Smooth muscle cell (in vitro differentiated cells): ENCODE measurements at regions not wholly inside any gene's neighbourhood (a gene's known extent, or its start where the extent isn't known, plus 50 kb on each side); places are given as distances from the start of the nearest gene placed in this dataset.

Experiments
- DNase-seq: peaks from one replicate; lab custom pipeline; 2025; ENCODE audit not compliant: unreplicated experiment; lab: John Stamatoyannopoulos, UW
- H2AFZ ChIP-seq: fragments of 200-600 bp; sonication (generic); 2 replicates; pipeline ENCODE4 v1.6.0; 2016; ENCODE audit warnings: antibody characterized with exemption, low read depth, mild to moderate bottlenecking
- H3F3A ChIP-seq: fragments of 200-600 bp; sonication (generic); 2 replicates; pipeline ENCODE4 v1.6.0; 2017; ENCODE audit warnings: antibody characterized with exemption, low read depth
- H3K27ac ChIP-seq: fragments of 200-600 bp; sonication (generic); 2 replicates; pipeline ENCODE4 v1.5.1; 2016; ENCODE audit warnings: low read depth, mild to moderate bottlenecking
- H3K27me3 ChIP-seq: fragments of 200-600 bp; sonication (generic); 2 replicates; pipeline ENCODE4 v1.6.1; 2016; ENCODE audit warnings: low read depth, mild to moderate bottlenecking
- H3K36me3 ChIP-seq: fragments of 200-600 bp; sonication (generic); 2 replicates; pipeline ENCODE4 v1.5.1; 2016; ENCODE audit warnings: low read depth
- H3K4me1 ChIP-seq: fragments of 200-600 bp; sonication (generic); 2 replicates; pipeline ENCODE4 v1.5.1; 2016; ENCODE audit warnings: low read depth
- H3K4me2 ChIP-seq: fragments of 200-600 bp; sonication (generic); 2 replicates; pipeline ENCODE4 v1.6.0; 2016; ENCODE audit warnings: mild to moderate bottlenecking
- H3K4me3 ChIP-seq: fragments of 200-600 bp; sonication (generic); 2 replicates; pipeline ENCODE4 v1.5.1; 2016; ENCODE audit warnings: mild to moderate bottlenecking
- H3K79me2 ChIP-seq: fragments of 200-600 bp; sonication (generic); 2 replicates; pipeline ENCODE4 v1.6.0; 2016; ENCODE audit warnings: low read depth, mild to moderate bottlenecking
- H3K9ac ChIP-seq: fragments of 200-600 bp; sonication (generic); 2 replicates; pipeline ENCODE4 v1.6.0; 2016; ENCODE audit warnings: low read depth
- H3K9me3 ChIP-seq: fragments of 200-600 bp; sonication (generic); replicated peaks from 2 replicates; pipeline ENCODE4 v1.5.1; 2016; ENCODE audit warnings: low read depth
- H4K20me1 ChIP-seq: fragments of 200-600 bp; sonication (generic); 2 replicates; pipeline ENCODE4 v1.6.0; 2016; ENCODE audit warnings: low read depth
- CTCF ChIP-seq: fragments of 200-600 bp; sonication (generic); IDR thresholded peaks from 2 replicates; pipeline ENCODE4 v1.5.1; 2017; ENCODE audit warnings: borderline replicate concordance, mild to moderate bottlenecking, antibody characterized with exemption; ENCODE audit not compliant: insufficient read depth, poor library complexity, severe bottlenecking
- WGBS: methylation state at CpG from one replicate; pipeline ENCODE4 v1.1.7; 2016; ENCODE audit warnings: low lambda C conversion rate; 5-methylcytosine and 5-hydroxymethylcytosine counted together

- 77% methylated on average over 3 of the region's 3 CpGs for WGBS
- H3K79me2 ChIP-seq, result no peaks in the 10 kb centered on the region
- no peaks in the 10 kb centered on the region for H3K27me3 ChIP-seq
- no peak for TF ChIP-seq CTCF
- no peaks in the 10 kb centered on the region for H3K36me3 ChIP-seq
- DNase-seq, result no peak
- H3K4me2 ChIP-seq, result no peak overlapping the region
- no peaks in the 10 kb centered on the region for H3K4me1 ChIP-seq
- no peaks in the 10 kb centered on the region for H3F3A ChIP-seq
- no peak overlapping the region for H2AFZ ChIP-seq
- H3K9ac ChIP-seq, result no peak overlapping the region
- H4K20me1 ChIP-seq, result no peaks in the 10 kb centered on the region
- peak overlapping the region; percentile 57 for H3K27ac ChIP-seq
- no peak overlapping the region for H3K4me3 ChIP-seq
- no peaks in the 10 kb centered on the region for H3K9me3 ChIP-seq
Measured at GRCh38 chr1:192438737-192439136, 121.9 kb downstream of the RGS21 start.

DNA sequence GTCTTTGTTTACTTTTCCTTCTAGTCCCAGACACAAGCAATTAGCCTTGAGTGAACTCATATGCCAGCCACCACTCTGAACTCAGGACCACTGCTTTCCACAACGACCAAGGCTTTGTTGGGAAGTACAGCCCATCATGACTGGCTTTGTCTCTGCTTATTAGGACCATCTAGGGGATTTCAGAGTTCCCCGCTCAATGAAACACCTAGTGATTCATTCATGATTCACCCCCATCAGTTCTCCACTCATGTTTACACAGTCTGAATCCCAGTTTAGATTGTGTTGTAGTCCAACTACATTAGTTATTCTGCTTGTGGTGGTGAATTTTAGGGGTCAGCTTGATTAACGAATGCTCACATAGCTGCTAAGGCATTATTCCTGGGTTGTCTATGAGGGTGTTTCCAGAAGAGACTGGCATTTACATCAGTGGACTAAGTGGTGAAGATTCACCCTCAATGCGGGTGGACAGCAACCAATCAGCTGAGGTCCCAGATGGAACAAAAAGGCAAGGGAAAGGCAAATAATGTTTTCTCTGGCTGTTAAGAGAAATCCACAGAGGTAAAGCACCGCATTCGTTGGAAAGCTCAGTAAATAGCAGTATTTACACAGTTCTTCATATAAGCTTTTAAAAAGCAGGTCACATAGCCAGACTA lies 122.7 kb downstream of the RGS21 start:
- Histone ChIP-seq H3K27ac (peak overlapping the region; percentile 57), H3K36me3 (no peaks in the 10 kb centered on the region), H4K20me1 (no peaks in the 10 kb centered on the region), H3K4me3 (no peak overlapping the region), H3F3A (no peaks in the 10 kb centered on the region), H3K9me3 (no peaks in the 10 kb centered on the region), H3K4me1 (no peaks in the 10 kb centered on the region), H3K27me3 (no peaks in the 10 kb centered on the region), H3K4me2 (no peak overlapping the region), H2AFZ (no peak overlapping the region), H3K79me2 (no peaks in the 10 kb centered on the region), H3K9ac (no peak overlapping the region)
- 56% methylated on average over 6 of the region's 6 CpGs for WGBS
- no peak for DNase-seq
- no peak for TF ChIP-seq CTCF

DNA sequence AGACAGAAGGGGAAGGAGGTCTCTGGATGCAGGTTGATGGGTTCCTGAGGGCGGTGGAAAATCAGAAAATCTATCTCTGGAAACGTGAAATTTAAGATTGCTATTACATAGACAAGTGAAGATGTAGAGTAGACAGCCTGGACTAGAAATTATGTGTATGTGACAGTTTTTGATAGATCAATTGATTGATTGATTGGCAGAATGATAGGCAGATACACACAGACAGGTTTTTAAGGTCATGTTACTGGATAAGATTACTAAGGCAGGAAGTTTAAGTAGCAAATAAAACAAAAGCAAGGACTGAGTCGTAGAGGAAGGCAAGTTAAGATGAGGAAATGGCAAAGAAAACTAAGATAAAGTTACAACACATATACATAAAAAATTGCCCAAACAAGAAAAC lies 124.7 kb downstream of the RGS21 start:
- Histone ChIP-seq H3F3A (no peaks in the 10 kb centered on the region), H3K36me3 (no peaks in the 10 kb centered on the region), H3K9me3 (no peaks in the 10 kb centered on the region), H3K79me2 (no peaks in the 10 kb centered on the region), H3K27ac (no peak overlapping the region), H3K4me2 (no peak overlapping the region), H3K4me3 (no peak overlapping the region), H3K9ac (no peak overlapping the region), H4K20me1 (no peaks in the 10 kb centered on the region), H3K4me1 (no peaks in the 10 kb centered on the region), H3K27me3 (no peaks in the 10 kb centered on the region), H2AFZ (no peak overlapping the region)
- WGBS, result 85% methylated on average over 3 of the region's 3 CpGs
- no peak for TF ChIP-seq CTCF
- no peak for DNase-seq

GRCh38 chr1:192442736-192443135 lies 125.9 kb downstream of the RGS21 start:
- no peak for DNase-seq
- H2AFZ ChIP-seq, result no peak overlapping the region

More at GRCh38 chr1:192442736-192443135, 125.9 kb downstream of the RGS21 start:
- Histone ChIP-seq H3K9ac (no peak overlapping the region), H3F3A (no peaks in the 10 kb centered on the region), H3K36me3 (no peaks in the 10 kb centered on the region), H3K9me3 (no peaks in the 10 kb centered on the region), H4K20me1 (no peaks in the 10 kb centered on the region), H3K79me2 (no peaks in the 10 kb centered on the region), H3K4me2 (no peak overlapping the region), H3K4me1 (no peaks in the 10 kb centered on the region), H3K27me3 (no peaks in the 10 kb centered on the region), H3K4me3 (no peak overlapping the region), H3K27ac (no peak overlapping the region)
- WGBS, result 80% methylated on average over 2 of the region's 2 CpGs
- no peak for TF ChIP-seq CTCF
